GM12892 (cell line): ENCODE measurements at regions not wholly inside any gene's neighbourhood (a gene's known extent, or its start where the extent isn't known, plus 50 kb on each side); places are given as distances from the start of the nearest gene placed in this dataset.

ENCODE experiments used
- POLR2A ChIP-seq: IDR thresholded peaks from 2 replicates; pipeline ENCODE4 v1.6.1; 2011; ENCODE audit warnings: low read depth, low read length, control low read depth
- POLR2AphosphoS5 ChIP-seq: IDR thresholded peaks from 2 replicates; pipeline ENCODE4 v1.6.1; 2011; ENCODE audit warnings: low read depth, low read length, control low read depth
- TAF1 ChIP-seq: IDR thresholded peaks from 2 replicates; pipeline ENCODE4 v1.6.1; 2011; ENCODE audit warnings: low read depth, mild to moderate bottlenecking, control low read depth, low read length, borderline replicate concordance

DNA sequence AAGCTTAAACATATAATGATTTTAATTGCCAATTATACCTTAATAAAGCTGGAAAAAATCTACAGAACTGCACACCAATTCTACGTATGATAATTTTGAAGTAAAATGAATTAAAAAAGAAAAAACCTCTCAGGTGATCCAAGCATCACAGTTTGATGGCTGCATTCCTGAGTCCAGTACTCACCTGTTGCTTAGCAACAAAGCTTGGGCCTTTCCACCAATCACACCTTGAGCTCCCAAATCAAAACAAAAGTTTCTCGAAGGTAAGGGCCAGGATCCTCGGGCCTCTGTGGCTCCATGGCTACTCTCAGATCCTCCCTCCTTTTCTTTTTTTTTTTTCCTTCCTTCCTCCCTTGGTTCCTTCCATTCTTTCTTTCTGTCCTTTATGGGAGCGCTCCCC lies 137.2 kb upstream of the PCBD1 start:
- TF ChIP-seq POLR2A, result no peak
- no peak for TF ChIP-seq POLR2AphosphoS5
- no peak for TF ChIP-seq TAF1
